ENCODE measurements at regions not wholly inside any gene's neighbourhood (a gene's known extent, or its start where the extent isn't known, plus 50 kb on each side); places are given as distances from the start of the nearest gene placed in this dataset.

- Histone ChIP-seq H3K27ac (ENCODE audit: low read depth, low read length) (no peak overlapping the region), H3K9me3 (ENCODE audit: control insufficient read depth, insufficient read depth, low read length) (no peaks in the 10 kb centered on the region), H3K27me3 (ENCODE audit: control insufficient read depth, insufficient read depth, low read length) (no peaks in the 10 kb centered on the region), H3K36me3 (ENCODE audit: control insufficient read depth, insufficient read depth, low read length) (no peaks in the 10 kb centered on the region), H3K4me3 (ENCODE audit: low read depth, low read length) (no peak overlapping the region), H3K4me1 (ENCODE audit: control insufficient read depth, insufficient read depth, low read length) (no peaks in the 10 kb centered on the region)
- DNase-seq (ENCODE audit: low read depth in 4 of 6, low spot score in 6 of 6): peak in 1 of 6 donors; percentile 30
- no CpG with 5 or more reads among the region's 3 CpGs for WGBS (ENCODE audit: insufficient coverage)
These were observed 704.4 kb upstream of the CELF2 start for GRCh38 chr10:10313149-10313835.

GRCh38 chr10:10314626-10315025 lies 703.0 kb upstream of the CELF2 start:
- H3K27ac ChIP-seq (ENCODE audit: low read depth, low read length): no peak overlapping the region
- WGBS (ENCODE audit: insufficient coverage): no CpG with 5 or more reads among the region's 2 CpGs
- no peaks in the 10 kb centered on the region for H3K4me1 ChIP-seq (ENCODE audit: control insufficient read depth, insufficient read depth, low read length)

DNA sequence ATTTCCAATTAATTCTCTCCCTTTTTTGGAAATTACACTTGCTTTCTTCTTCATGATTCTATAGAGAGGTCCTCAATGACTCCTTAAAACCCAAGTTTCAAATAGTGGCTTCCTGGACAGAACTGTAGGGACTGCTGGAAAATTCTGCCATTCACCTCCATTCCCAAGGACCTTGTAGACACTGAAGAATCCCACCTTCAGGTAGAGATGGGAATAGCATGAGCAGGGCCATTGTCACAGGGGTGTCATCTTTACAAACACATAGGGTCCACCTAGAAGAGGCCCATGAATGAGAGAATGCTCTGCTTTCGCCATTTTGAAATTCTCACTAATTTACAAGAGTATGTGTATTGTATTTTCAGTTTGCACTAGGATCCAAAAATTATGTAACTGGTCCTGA lies 701.7 kb upstream of the CELF2 start:
- H3K27me3 ChIP-seq (ENCODE audit: control insufficient read depth, insufficient read depth, low read length): no peaks in the 10 kb centered on the region
- H3K36me3 ChIP-seq (ENCODE audit: control insufficient read depth, insufficient read depth, low read length): no peaks in the 10 kb centered on the region
- WGBS (ENCODE audit: insufficient coverage): no CpG with 5 or more reads among the region's 1 CpG
- no peak overlapping the region for H3K4me3 ChIP-seq (ENCODE audit: low read depth, low read length)
- H3K9me3 ChIP-seq (ENCODE audit: control insufficient read depth, insufficient read depth, low read length): no peaks in the 10 kb centered on the region
- no peak overlapping the region for H3K27ac ChIP-seq (ENCODE audit: low read depth, low read length)
- H3K4me1 ChIP-seq (ENCODE audit: control insufficient read depth, insufficient read depth, low read length): no peaks in the 10 kb centered on the region
- no peak for DNase-seq (ENCODE audit: low read depth in 4 of 6, low spot score in 6 of 6)

More at GRCh38 chr10:10314626-10315025, 703.0 kb upstream of the CELF2 start:
- Histone ChIP-seq H3K36me3 (ENCODE audit: control insufficient read depth, insufficient read depth, low read length) (no peaks in the 10 kb centered on the region), H3K4me3 (ENCODE audit: low read depth, low read length) (no peak overlapping the region), H3K27me3 (ENCODE audit: control insufficient read depth, insufficient read depth, low read length) (no peaks in the 10 kb centered on the region), H3K9me3 (ENCODE audit: control insufficient read depth, insufficient read depth, low read length) (no peaks in the 10 kb centered on the region)
- DNase-seq (ENCODE audit: low read depth in 4 of 6, low spot score in 6 of 6): no peak

DNA sequence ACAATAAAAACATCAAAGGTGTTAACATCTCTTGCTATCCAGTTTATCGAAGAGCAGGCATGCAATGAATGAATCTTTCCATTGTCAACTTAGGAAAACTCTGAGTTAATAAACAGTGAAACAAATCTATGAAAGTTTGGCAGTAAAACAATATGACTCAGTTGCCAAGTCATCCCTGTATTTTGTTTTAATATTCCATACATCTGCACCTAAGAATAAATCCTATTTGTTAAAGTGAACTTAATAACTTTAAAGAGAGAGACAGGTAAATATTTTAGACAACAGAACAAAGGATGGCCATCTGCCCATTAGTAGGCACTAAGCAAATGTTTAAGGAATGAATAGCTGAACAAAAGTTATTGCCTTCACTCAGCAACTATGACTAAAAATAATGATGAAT lies 700.5 kb upstream of the CELF2 start:
- Histone ChIP-seq H3K4me3 (ENCODE audit: low read depth, low read length) (no peak overlapping the region), H3K4me1 (ENCODE audit: control insufficient read depth, insufficient read depth, low read length) (no peaks in the 10 kb centered on the region), H3K36me3 (ENCODE audit: control insufficient read depth, insufficient read depth, low read length) (no peaks in the 10 kb centered on the region), H3K27ac (ENCODE audit: low read depth, low read length) (no peak overlapping the region), H3K9me3 (ENCODE audit: control insufficient read depth, insufficient read depth, low read length) (no peaks in the 10 kb centered on the region), H3K27me3 (ENCODE audit: control insufficient read depth, insufficient read depth, low read length) (no peaks in the 10 kb centered on the region)
- no CpG with 5 or more reads among the region's 1 CpG for WGBS (ENCODE audit: insufficient coverage)
- no peak for DNase-seq (ENCODE audit: low read depth in 4 of 6, low spot score in 6 of 6)

DNA sequence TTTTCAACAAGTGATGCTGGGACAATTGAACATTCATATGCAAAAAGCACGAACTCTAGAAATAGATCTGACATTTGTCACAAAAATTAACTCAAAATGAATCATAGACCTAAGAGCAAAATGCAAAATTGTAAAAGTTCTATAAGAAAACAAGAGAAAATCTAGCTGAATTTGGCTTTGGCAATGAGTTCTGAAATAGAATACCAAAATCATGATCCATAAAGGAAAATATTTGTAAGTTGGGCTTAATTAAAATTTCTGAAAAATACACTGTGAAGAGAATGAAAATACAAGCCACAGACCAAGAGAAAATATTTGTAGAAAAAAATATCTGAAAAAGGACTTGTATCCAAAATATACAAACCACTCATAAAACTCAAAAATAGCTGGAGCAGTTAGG lies 698.8 kb upstream of the CELF2 start:
- DNase-seq (ENCODE audit: low read depth in 4 of 6, low spot score in 6 of 6): no peak
- H3K9me3 ChIP-seq (ENCODE audit: control insufficient read depth, insufficient read depth, low read length): no peaks in the 10 kb centered on the region
- H3K36me3 ChIP-seq (ENCODE audit: control insufficient read depth, insufficient read depth, low read length): no peaks in the 10 kb centered on the region
- H3K4me1 ChIP-seq (ENCODE audit: control insufficient read depth, insufficient read depth, low read length): no peaks in the 10 kb centered on the region
- H3K27ac ChIP-seq (ENCODE audit: low read depth, low read length): no peak overlapping the region
- H3K4me3 ChIP-seq (ENCODE audit: low read depth, low read length): no peak overlapping the region
- WGBS (ENCODE audit: insufficient coverage): no CpG with 5 or more reads among the region's 1 CpG
- H3K27me3 ChIP-seq (ENCODE audit: control insufficient read depth, insufficient read depth, low read length): no peaks in the 10 kb centered on the region

- 65% methylated on average over 2 of the region's 3 CpGs for WGBS (ENCODE audit: insufficient coverage)
- no peak overlapping the region for H3K27ac ChIP-seq (ENCODE audit: low read depth, low read length)
- no peaks in the 10 kb centered on the region for H3K9me3 ChIP-seq (ENCODE audit: control insufficient read depth, insufficient read depth, low read length)
- no peak overlapping the region for H3K4me3 ChIP-seq (ENCODE audit: low read depth, low read length)
- no peaks in the 10 kb centered on the region for H3K4me1 ChIP-seq (ENCODE audit: control insufficient read depth, insufficient read depth, low read length)
- H3K36me3 ChIP-seq (ENCODE audit: control insufficient read depth, insufficient read depth, low read length): no peaks in the 10 kb centered on the region
- no peak for DNase-seq (ENCODE audit: low read depth in 4 of 6, low spot score in 6 of 6)
- no peaks in the 10 kb centered on the region for H3K27me3 ChIP-seq (ENCODE audit: control insufficient read depth, insufficient read depth, low read length)
These were observed 696.7 kb upstream of the CELF2 start for GRCh38 chr10:10320956-10321355.

DNA sequence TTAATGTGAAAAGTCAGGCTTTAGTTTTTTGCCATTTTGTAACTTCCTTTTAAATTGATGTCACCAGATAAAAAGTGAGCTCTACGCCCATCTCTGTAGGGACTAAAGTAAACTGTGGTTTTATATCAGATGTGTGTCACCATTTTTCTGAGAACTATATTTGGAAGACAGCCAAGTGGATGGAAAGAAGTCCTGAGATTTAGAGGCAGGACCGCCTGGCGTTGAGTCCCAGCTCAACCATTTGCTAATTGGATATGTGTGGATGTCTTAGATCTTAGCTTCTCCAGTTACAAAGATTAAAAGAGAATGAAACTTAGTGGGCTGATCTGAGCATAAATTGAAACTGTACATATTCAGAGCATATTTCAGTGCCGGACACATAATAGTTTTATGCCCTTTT lies 691.6 kb upstream of the CELF2 start:
- Histone ChIP-seq H3K27ac (ENCODE audit: low read depth, low read length) (no peak overlapping the region), H3K4me1 (ENCODE audit: control insufficient read depth, insufficient read depth, low read length) (no peaks in the 10 kb centered on the region), H3K4me3 (ENCODE audit: low read depth, low read length) (no peak overlapping the region), H3K9me3 (ENCODE audit: control insufficient read depth, insufficient read depth, low read length) (no peaks in the 10 kb centered on the region), H3K36me3 (ENCODE audit: control insufficient read depth, insufficient read depth, low read length) (no peaks in the 10 kb centered on the region), H3K27me3 (ENCODE audit: control insufficient read depth, insufficient read depth, low read length) (no peaks in the 10 kb centered on the region)
- 80% methylated on average over 2 of the region's 4 CpGs for WGBS (ENCODE audit: insufficient coverage)
- no peak for DNase-seq (ENCODE audit: low read depth in 4 of 6, low spot score in 6 of 6)

- H3K27ac ChIP-seq (ENCODE audit: low read depth, low read length): no peak overlapping the region
- no peaks in the 10 kb centered on the region for H3K9me3 ChIP-seq (ENCODE audit: control insufficient read depth, insufficient read depth, low read length)
- WGBS (ENCODE audit: insufficient coverage): 94% methylated on average over 3 of the region's 4 CpGs
- no peak for DNase-seq (ENCODE audit: low read depth in 4 of 6, low spot score in 6 of 6)
- no peaks in the 10 kb centered on the region for H3K27me3 ChIP-seq (ENCODE audit: control insufficient read depth, insufficient read depth, low read length)
- no peaks in the 10 kb centered on the region for H3K4me1 ChIP-seq (ENCODE audit: control insufficient read depth, insufficient read depth, low read length)
- H3K4me3 ChIP-seq (ENCODE audit: low read depth, low read length): no peak overlapping the region
- no peaks in the 10 kb centered on the region for H3K36me3 ChIP-seq (ENCODE audit: control insufficient read depth, insufficient read depth, low read length)
These were observed 689.7 kb upstream of the CELF2 start for GRCh38 chr10:10327934-10328333.

- Histone ChIP-seq H3K27me3 (ENCODE audit: control insufficient read depth, insufficient read depth, low read length) (no peaks in the 10 kb centered on the region), H3K4me3 (ENCODE audit: low read depth, low read length) (no peak overlapping the region), H3K36me3 (ENCODE audit: control insufficient read depth, insufficient read depth, low read length) (no peaks in the 10 kb centered on the region), H3K4me1 (ENCODE audit: control insufficient read depth, insufficient read depth, low read length) (no peaks in the 10 kb centered on the region), H3K27ac (ENCODE audit: low read depth, low read length) (no peak overlapping the region), H3K9me3 (ENCODE audit: control insufficient read depth, insufficient read depth, low read length) (no peaks in the 10 kb centered on the region)
- WGBS (ENCODE audit: insufficient coverage): 40% methylated on average over 2 of the region's 5 CpGs
- DNase-seq (ENCODE audit: low read depth in 4 of 6, low spot score in 6 of 6): peak in 2 of 6 donors; percentile 27 to 69
These were observed 687.3 kb upstream of the CELF2 start for GRCh38 chr10:10330418-10330817.

DNA sequence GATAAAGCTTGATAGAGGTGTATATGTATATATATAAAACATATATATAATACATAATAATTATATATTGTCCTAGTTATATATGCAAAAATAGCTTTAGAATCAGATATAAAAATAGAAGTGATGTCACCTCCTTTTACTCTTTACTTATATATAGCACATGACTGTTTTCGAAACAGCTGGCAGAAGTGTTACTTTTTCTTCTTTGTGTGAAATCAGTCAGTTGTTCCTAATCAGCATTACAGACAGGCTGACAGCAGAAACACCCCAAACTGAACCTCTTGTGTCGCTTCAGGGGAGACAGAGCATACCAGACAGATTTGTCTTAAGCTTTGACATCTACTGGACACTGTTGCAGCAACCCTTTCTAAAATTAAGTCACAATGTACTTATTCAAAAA lies 684.9 kb upstream of the CELF2 start:
- no peaks in the 10 kb centered on the region for H3K36me3 ChIP-seq (ENCODE audit: control insufficient read depth, insufficient read depth, low read length)
- H3K4me3 ChIP-seq (ENCODE audit: low read depth, low read length): no peak overlapping the region
- no peak overlapping the region for H3K27ac ChIP-seq (ENCODE audit: low read depth, low read length)
- H3K9me3 ChIP-seq (ENCODE audit: control insufficient read depth, insufficient read depth, low read length): no peaks in the 10 kb centered on the region
- no peaks in the 10 kb centered on the region for H3K27me3 ChIP-seq (ENCODE audit: control insufficient read depth, insufficient read depth, low read length)
- DNase-seq (ENCODE audit: low read depth in 4 of 6, low spot score in 6 of 6): no peak
- no peaks in the 10 kb centered on the region for H3K4me1 ChIP-seq (ENCODE audit: control insufficient read depth, insufficient read depth, low read length)
- 40% methylated on average over 1 of the region's 2 CpGs for WGBS (ENCODE audit: insufficient coverage)
